ENCODE measurements at regions not wholly inside any gene's neighbourhood (a gene's known extent, or its start where the extent isn't known, plus 50 kb on each side); places are given as distances from the start of the nearest gene placed in this dataset.

- TF ChIP-seq POLR2A (IDR thresholded peaks at IDR 0.05; ENCODE audit: low read length) (no peak), GATA1 (IDR thresholded peaks at IDR 0.05; ENCODE audit: low read depth, low read length) (no peak)
Observed at GRCh38 chr14:104384776-104385071, 194.8 kb upstream of the C14orf180 start.

All from erythroblast (primary cell).